CD4-positive, alpha-beta memory T cell (primary cell): ENCODE measurements at regions not wholly inside any gene's neighbourhood (a gene's known extent, or its start where the extent isn't known, plus 50 kb on each side); places are given as distances from the start of the nearest gene placed in this dataset.

Source experiments
- CTCF ChIA-PET: fragments of 350-600 bp; sonication (Branson Sonifier 250); formaldehyde crosslinking; loops from one replicate; lab custom pipeline; 2021; ENCODE audit warnings: inconsistent platforms; ENCODE audit not compliant: partially characterized antibody; lab: Charles Lee
- POLR2A ChIA-PET: fragments of 350-600 bp; sonication (Branson Sonifier 250); formaldehyde crosslinking; loops from one replicate; lab custom pipeline; 2021; ENCODE audit not compliant: partially characterized antibody; lab: Charles Lee
- DNase-seq, 5 donors: peaks; one replicate each; pipeline versions ENCODE4 v3.0.0 to v3.0.0-alpha.2; 2020 to 2022; ENCODE audit warnings: mixed read lengths in 1 of 5
- H3K27ac ChIP-seq: one replicate; pipeline ENCODE4 v1.7.0; 2013; ENCODE audit warnings: low read depth, low read length
- H3K27me3 ChIP-seq: 2 replicates; pipeline ENCODE4 v1.7.0; 2013; ENCODE audit warnings: mild to moderate bottlenecking, low read length, moderate library complexity; ENCODE audit not compliant: insufficient read depth
- H3K36me3 ChIP-seq: 2 replicates; pipeline ENCODE4 v1.7.0; 2013; ENCODE audit warnings: mild to moderate bottlenecking, low read length, moderate library complexity; ENCODE audit not compliant: insufficient read depth
- H3K4me1 ChIP-seq: 2 replicates; pipeline ENCODE4 v1.7.0; 2013; ENCODE audit warnings: mild to moderate bottlenecking, low read length, moderate library complexity; ENCODE audit not compliant: insufficient read depth
- H3K4me3 ChIP-seq, 2 donors: one replicate each; pipeline ENCODE4 v1.7.0; 2013; ENCODE audit warnings: low read length in 2 of 2, mild to moderate bottlenecking in 1 of 2
- H3K9me3 ChIP-seq, 2 donors: one replicate each; pipeline ENCODE4 v1.7.0; 2013; ENCODE audit warnings: low read length in 2 of 2, control low read depth in 1 of 2; ENCODE audit not compliant: control insufficient read depth in 1 of 2
- H3K27ac Mint-ChIP-seq, 7 donors: one replicate each; pipeline ENCODE4 v1.8.0; 2020 to 2021; ENCODE audit warnings: mixed read lengths in 7 of 7, mild to moderate bottlenecking in 6 of 7, inconsistent platforms in 3 of 7, moderate library complexity in 3 of 7
- H3K27me3 Mint-ChIP-seq, 2 donors: one replicate each; pipeline ENCODE4 v1.8.0; 2020 to 2021; ENCODE audit warnings: mixed read lengths in 2 of 2
- H3K36me3 Mint-ChIP-seq, 2 donors: one replicate each; pipeline ENCODE4 v1.8.0; 2020 to 2021; ENCODE audit warnings: mixed read lengths in 2 of 2, inconsistent platforms in 1 of 2, mild to moderate bottlenecking in 1 of 2
- H3K4me1 Mint-ChIP-seq, 4 donors: one replicate each; pipeline ENCODE4 v1.8.0; 2020 to 2021; ENCODE audit warnings: mixed read lengths in 4 of 4, mild to moderate bottlenecking in 1 of 4
- H3K4me3 Mint-ChIP-seq, 8 donors: one replicate each; pipeline ENCODE4 v1.8.0; 2020 to 2021; ENCODE audit warnings: mixed read lengths in 8 of 8, mild to moderate bottlenecking in 7 of 8, moderate library complexity in 6 of 8, inconsistent platforms in 3 of 8
- H3K9me3 Mint-ChIP-seq, 8 donors: one replicate each; pipeline ENCODE4 v1.8.0; 2020 to 2021; ENCODE audit warnings: mixed read lengths in 8 of 8, mild to moderate bottlenecking in 5 of 8, inconsistent platforms in 3 of 8, moderate library complexity in 1 of 8
- intact Hi-C: fragments of 100-400 bp; cut with micrococcal nuclease; formaldehyde crosslinking; loops from one replicate; pipeline ENCODE4 v1.15.1; 2023

DNA sequence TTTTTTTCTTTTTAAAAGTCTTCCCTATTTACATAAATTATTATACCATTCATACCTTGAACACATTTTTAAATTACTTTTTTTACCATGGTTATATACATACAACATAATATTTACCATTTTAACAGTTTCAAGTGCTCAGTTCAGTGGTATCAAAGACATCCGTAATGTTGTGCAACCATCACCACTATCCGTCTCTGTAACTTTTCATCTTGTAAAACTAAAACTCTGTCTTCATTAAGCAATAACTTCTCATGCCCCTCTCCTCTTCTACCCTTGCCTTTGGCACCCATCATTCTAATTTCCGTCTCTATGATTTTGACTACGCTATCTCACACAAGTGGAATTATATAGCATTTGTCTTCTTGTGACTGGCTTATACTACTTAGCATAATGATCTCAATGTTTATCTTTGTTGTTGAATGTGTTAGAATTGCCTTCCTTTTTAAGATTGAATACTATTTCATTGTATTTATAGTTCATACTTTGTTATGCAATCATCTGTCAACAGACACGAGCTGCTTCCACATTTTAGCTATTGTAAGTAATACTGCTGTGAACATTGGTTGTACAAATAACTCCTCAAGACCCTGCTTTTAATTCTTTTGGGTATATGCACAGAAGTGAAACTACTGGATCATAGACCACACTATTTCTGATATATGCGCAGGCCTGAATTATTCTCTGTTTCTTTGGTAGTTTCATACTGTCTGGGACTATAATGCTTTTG is 689.5 kb upstream of the NCAM2 start:
- ChIA-PET POLR2A (no interaction called here), CTCF (no interaction called here)
- Mint-ChIP-seq H3K27ac (no peak overlapping the region), H3K4me1 (no peaks in the 10 kb centered on the region), H3K9me3 (peaks cover 0 to 11% (median 3%) of the 10 kb centered on the region in 8 donors), H3K4me3 (no peak overlapping the region), H3K27me3 (no peaks in the 10 kb centered on the region), H3K36me3 (no peaks in the 10 kb centered on the region)
- Histone ChIP-seq H3K27ac (no peak overlapping the region), H3K4me1 (no peaks in the 10 kb centered on the region), H3K27me3 (no peaks in the 10 kb centered on the region), H3K36me3 (no peaks in the 10 kb centered on the region), H3K9me3 (no peaks in the 10 kb centered on the region), H3K4me3 (no peak overlapping the region)
- no peak for DNase-seq
- intact Hi-C loops = no loop called here

GRCh38 chr21:20311234-20311787 is 686.9 kb upstream of the NCAM2 start:
- Mint-ChIP-seq H3K27ac (no peak overlapping the region), H3K9me3 (peaks cover 0 to 15% (median 8%) of the 10 kb centered on the region in 8 donors), H3K4me1 (no peaks in the 10 kb centered on the region), H3K4me3 (no peak overlapping the region), H3K27me3 (no peaks in the 10 kb centered on the region), H3K36me3 (no peaks in the 10 kb centered on the region)
- Histone ChIP-seq H3K36me3 (no peaks in the 10 kb centered on the region), H3K9me3 (no peaks in the 10 kb centered on the region), H3K4me1 (no peaks in the 10 kb centered on the region), H3K4me3 (no peak overlapping the region), H3K27ac (no peak overlapping the region), H3K27me3 (no peaks in the 10 kb centered on the region)
- CTCF ChIA-PET = no interaction called here
- POLR2A ChIA-PET = no interaction called here
- DNase-seq = no peak
- intact Hi-C loops = no loop called here

GRCh38 chr21:20313013-20313412 is 685.2 kb upstream of the NCAM2 start:
- H3K27ac ChIP-seq = no peak overlapping the region
- intact Hi-C loops = no loop called here
- Mint-ChIP-seq H3K27me3 (no peaks in the 10 kb centered on the region), H3K4me3 (no peak overlapping the region), H3K9me3 (peaks cover 0 to 25% (median 13%) of the 10 kb centered on the region in 8 donors), H3K4me1 (no peaks in the 10 kb centered on the region), H3K36me3 (no peaks in the 10 kb centered on the region), H3K27ac (no peak overlapping the region)
- H3K27me3 ChIP-seq = no peaks in the 10 kb centered on the region
- POLR2A ChIA-PET = no interaction called here
- H3K4me1 ChIP-seq = no peaks in the 10 kb centered on the region
- CTCF ChIA-PET = no interaction called here
- H3K9me3 ChIP-seq = no peaks in the 10 kb centered on the region
- H3K36me3 ChIP-seq = no peaks in the 10 kb centered on the region
- no peak for DNase-seq
- no peak overlapping the region for H3K4me3 ChIP-seq

DNA sequence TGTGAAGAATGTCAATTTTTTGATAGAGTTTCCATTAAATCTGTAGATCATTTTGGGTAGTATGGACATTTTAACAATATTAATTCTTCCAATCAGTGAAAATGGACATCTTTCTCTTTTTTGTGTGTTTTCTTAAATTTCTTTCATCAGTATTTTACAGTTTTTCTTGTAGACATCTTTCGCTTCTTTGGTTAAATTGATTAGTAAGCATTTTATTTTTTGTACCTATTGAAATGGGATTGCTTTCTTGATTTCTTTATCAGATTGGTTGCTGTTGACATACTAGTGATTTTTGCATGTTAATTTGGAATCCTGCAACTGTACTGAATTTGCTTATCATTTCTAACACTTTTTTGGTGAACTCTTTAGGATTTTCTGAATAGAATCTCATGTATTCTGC is 683.2 kb upstream of the NCAM2 start:
- Histone ChIP-seq H3K4me3 (no peak overlapping the region), H3K4me1 (no peaks in the 10 kb centered on the region), H3K27me3 (no peaks in the 10 kb centered on the region), H3K27ac (no peak overlapping the region), H3K36me3 (no peaks in the 10 kb centered on the region), H3K9me3 (no peaks in the 10 kb centered on the region)
- Mint-ChIP-seq H3K4me3 (no peak overlapping the region), H3K36me3 (no peaks in the 10 kb centered on the region), H3K27ac (no peak overlapping the region), H3K27me3 (no peaks in the 10 kb centered on the region), H3K9me3 (peaks cover 0 to 21% (median 12%) of the 10 kb centered on the region in 8 donors), H3K4me1 (no peaks in the 10 kb centered on the region)
- CTCF ChIA-PET = no interaction called here
- intact Hi-C loops = no loop called here
- no peak for DNase-seq
- POLR2A ChIA-PET = no interaction called here

- Mint-ChIP-seq H3K27ac (no peak overlapping the region), H3K9me3 (peaks cover 0 to 8% (median 5%) of the 10 kb centered on the region in 8 donors), H3K27me3 (no peaks in the 10 kb centered on the region), H3K4me1 (no peaks in the 10 kb centered on the region), H3K4me3 (no peak overlapping the region), H3K36me3 (no peaks in the 10 kb centered on the region)
- Histone ChIP-seq H3K9me3 (peaks cover 0 to 4% of the 10 kb centered on the region in 2 donors), H3K36me3 (no peaks in the 10 kb centered on the region), H3K4me3 (no peak overlapping the region), H3K4me1 (no peaks in the 10 kb centered on the region), H3K27ac (no peak overlapping the region), H3K27me3 (no peaks in the 10 kb centered on the region)
- no peak for DNase-seq
- POLR2A ChIA-PET = no interaction called here
- intact Hi-C loops = no loop called here
- CTCF ChIA-PET = no interaction called here
Observed at GRCh38 chr21:20329636-20330035, 668.6 kb upstream of the NCAM2 start.

- Histone ChIP-seq H3K4me3 (no peak overlapping the region), H3K36me3 (no peaks in the 10 kb centered on the region), H3K27ac (no peak overlapping the region), H3K27me3 (no peaks in the 10 kb centered on the region), H3K4me1 (no peaks in the 10 kb centered on the region), H3K9me3 (peaks cover 0 to 1% of the 10 kb centered on the region in 2 donors)
- no peaks in the 10 kb centered on the region for H3K4me1 Mint-ChIP-seq
- H3K9me3 Mint-ChIP-seq = peaks cover 0 to 10% (median 4%) of the 10 kb centered on the region in 8 donors
- H3K27me3 Mint-ChIP-seq = no peaks in the 10 kb centered on the region
- POLR2A ChIA-PET = no interaction called here
- H3K4me3 Mint-ChIP-seq = no peak overlapping the region
- H3K27ac Mint-ChIP-seq = no peak overlapping the region
- intact Hi-C loops = no loop called here
- CTCF ChIA-PET = no interaction called here
- no peak for DNase-seq
- H3K36me3 Mint-ChIP-seq = no peaks in the 10 kb centered on the region
Observed at GRCh38 chr21:20330652-20331051, 667.6 kb upstream of the NCAM2 start.

DNA sequence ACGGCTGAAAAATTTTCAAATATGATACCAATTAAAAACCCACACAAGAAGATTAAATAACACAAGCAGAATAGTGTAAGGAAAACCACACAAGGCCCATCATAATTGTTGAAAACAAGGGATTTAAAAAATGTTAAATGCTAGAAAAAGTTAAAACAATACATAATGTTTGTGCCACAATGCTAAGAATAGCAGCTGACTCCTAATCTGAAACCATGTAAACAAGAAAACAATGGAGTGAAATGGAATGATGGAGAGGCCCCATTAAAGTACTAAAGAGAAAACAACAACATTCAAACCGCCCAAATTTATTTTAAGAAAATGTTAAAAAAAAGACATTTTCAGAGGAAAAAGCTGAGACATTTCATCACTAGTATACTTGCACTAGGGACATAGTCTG is 663.6 kb upstream of the NCAM2 start:
- Mint-ChIP-seq H3K4me1 (no peaks in the 10 kb centered on the region), H3K36me3 (no peaks in the 10 kb centered on the region)

More for the DNA sequence above, 663.6 kb upstream of the NCAM2 start:
- intact Hi-C loops = no loop called here
- no peak overlapping the region for H3K4me3 Mint-ChIP-seq
- Histone ChIP-seq H3K27ac (no peak overlapping the region), H3K4me1 (no peaks in the 10 kb centered on the region), H3K9me3 (no peaks in the 10 kb centered on the region), H3K4me3 (no peak overlapping the region), H3K27me3 (no peaks in the 10 kb centered on the region), H3K36me3 (no peaks in the 10 kb centered on the region)
- POLR2A ChIA-PET = no interaction called here
- no peak for DNase-seq
- no peaks in the 10 kb centered on the region for H3K27me3 Mint-ChIP-seq
- H3K9me3 Mint-ChIP-seq = peaks cover 0 to 14% (median 3%) of the 10 kb centered on the region in 8 donors
- CTCF ChIA-PET = no interaction called here
- H3K27ac Mint-ChIP-seq = no peak overlapping the region
